GM12892 (cell line): ENCODE measurements at regions not wholly inside any gene's neighbourhood (a gene's known extent, or its start where the extent isn't known, plus 50 kb on each side); places are given as distances from the start of the nearest gene placed in this dataset.

Experiments
- POLR2A ChIP-seq: IDR thresholded peaks from 2 replicates; pipeline ENCODE4 v1.6.1; 2011; ENCODE audit warnings: low read depth, low read length, control low read depth
- POLR2AphosphoS5 ChIP-seq: IDR thresholded peaks from 2 replicates; pipeline ENCODE4 v1.6.1; 2011; ENCODE audit warnings: low read depth, low read length, control low read depth

DNA sequence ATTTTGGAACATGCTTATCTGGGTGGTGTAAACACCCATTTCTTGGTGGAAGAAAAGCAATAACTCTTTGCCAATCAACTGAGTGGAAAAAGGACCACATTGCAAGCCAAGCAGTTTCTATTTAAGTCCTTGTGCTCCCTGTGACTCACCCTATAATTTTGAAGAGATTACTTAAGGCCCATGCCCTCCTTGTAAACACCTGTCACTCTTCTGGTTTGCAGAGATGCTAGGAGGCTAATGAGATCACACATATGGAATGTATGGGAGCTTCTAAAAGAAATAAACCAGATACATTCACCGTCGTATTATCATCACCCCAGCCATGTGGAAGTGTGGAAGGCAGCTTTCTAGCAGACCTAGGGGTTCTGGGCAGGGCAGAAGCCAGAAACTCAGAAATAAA, 337.1 kb downstream of the GADD45G start:
- TF ChIP-seq POLR2AphosphoS5 (no peak), POLR2A (no peak)
